Activated CD4-positive, alpha-beta T cell treated with anti-CD3 and anti-CD28 coated beads, Interleukin-2, amount 50 U/mL, for 16 hours (primary cell): ENCODE measurements at regions not wholly inside any gene's neighbourhood (a gene's known extent, or its start where the extent isn't known, plus 50 kb on each side); places are given as distances from the start of the nearest gene placed in this dataset.
"Not testable (repeated sequence)": the region's sequence is repeated elsewhere in the genome, so short reads cannot be mapped to it uniquely, and the experiment has no call there.

Source experiments
- DNase-seq: peaks from one replicate; pipeline ENCODE4 v3.0.0-alpha.2; 2020

DNA sequence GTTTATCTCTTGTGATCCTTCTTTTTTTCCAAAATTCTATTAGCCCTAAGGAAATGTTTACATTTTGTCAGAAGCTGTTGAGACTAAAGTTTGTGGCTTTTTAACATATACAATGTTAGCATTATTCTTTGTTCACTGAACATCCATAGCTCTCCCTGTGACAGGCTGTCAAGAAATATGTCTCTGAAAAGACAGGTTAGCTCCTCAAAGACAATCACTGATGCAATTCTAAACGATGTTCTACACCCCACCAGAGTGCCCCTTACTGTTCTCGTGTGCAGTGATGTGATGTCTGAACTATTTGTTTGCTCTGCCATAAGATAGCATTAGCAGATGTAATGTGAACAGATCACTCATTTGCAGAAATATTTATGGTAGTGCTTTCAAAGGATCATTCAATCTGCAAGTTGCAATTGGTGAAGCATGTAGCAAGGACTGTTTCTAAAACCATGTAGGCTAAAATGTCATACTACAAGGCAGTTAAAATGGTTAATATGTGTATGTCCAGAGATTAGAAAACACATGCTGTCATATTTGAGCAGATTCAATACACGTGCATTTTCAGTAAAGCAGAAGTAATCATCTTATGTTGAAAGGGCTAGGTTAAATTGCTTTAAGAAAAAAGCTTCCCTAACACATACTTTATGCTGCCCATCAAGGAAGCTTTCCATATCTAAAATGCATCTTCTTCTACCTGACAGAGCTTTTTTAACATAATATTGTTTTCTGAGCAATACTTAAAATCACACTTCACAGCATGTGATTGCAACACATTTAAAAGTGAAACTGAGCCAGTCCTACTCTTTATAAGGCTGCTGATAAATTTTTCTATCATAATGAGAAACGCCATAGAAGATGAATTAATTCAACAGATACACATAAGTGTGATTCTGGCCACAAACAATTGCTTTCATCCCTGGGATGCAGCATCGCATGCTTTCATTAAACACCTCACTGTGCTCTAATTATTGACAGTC lies 285.7 kb upstream of the UBE2E3 start:
- DNase-seq = no peak

DNA sequence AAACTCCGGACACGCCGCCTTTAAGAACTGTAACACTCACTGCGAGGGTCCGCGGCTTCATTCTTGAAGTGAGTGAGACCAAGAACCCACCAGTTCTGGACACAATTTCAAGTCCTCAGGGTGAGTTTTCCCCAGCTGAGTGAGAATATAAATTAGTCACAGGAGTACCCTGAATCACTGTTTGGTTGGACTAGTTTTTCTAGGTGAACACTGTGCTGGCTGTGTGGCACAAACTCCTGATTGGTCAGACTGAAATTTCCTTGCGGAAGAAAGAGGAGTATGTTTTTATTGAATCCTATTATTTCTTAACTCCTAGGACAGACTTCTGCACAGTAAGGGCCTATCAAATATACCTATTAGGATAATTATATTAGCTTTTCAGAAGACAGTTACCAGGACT lies 288.1 kb upstream of the UBE2E3 start:
- no peak for DNase-seq

DNA sequence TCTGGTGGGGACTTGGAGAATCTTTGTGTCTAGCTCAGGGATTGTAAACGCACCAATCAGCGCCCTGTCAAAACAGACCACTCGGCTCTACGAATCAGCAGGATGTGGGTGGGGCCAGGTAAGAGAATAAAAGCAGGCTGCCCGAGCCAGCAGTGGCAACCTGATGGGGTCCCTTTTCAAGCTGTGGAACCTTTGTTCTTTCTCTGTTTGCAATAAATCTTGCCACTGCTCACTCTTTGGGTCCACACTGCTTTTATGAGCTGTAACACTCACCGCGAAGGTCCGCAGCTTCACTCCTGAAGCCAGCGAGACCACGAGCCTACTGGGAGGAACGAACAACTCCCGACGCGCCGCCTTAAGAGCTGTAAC lies 288.6 kb upstream of the UBE2E3 start:
- DNase-seq = not testable (repeated sequence)

DNA sequence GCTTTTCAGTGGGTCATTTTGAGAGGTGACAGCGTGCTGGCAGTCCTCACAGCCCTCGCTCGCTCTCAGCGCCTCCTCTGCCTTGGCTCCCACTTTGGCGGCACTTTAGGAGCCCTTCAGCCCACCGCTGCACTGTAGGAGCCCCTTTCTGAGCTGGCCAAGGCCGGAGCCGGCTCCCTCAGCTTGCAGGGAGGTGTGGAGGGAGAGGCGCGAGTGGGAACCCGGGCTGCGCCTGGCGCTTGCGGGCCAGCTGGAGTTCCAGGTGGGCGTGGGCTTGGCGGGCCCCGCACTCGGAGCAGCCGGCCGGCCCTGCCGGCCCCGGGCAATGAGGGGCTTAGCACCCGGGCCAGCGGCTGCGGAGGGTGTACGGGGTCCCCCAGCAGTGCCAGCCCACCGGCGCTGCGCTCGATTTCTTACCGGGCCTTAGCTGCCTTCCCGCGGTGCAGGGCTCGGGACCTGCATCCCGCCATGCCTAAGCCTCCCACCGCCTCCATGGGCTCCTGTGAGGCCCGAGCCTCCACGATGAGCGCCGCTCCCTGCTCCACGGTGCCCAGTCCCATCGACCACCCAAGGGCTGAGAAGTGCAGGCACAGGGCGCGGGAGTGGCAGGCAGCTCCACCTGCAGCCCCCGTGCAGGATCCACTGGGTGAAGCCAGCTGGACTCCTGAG lies 289.1 kb upstream of the UBE2E3 start:
- not testable (repeated sequence) for DNase-seq

DNA sequence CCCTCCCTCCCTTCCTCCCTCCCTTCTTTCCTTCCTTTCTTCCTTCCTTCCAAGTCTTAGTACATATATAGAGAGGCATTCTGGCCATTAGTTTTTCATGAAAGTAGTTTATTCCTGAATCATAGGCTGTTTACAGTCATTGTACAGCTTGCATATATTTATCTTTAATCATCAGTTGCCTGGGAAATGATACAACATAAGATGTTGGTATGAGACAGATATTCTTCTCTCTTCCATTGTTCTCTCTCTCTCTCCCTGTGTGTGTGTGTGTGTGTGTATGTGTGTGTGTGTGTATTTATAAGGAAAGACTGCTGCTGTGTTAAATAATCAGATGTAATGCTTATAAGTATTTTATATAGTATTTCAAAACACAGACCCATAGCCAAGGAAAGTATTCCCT lies 289.8 kb upstream of the UBE2E3 start:
- no peak for DNase-seq

DNA sequence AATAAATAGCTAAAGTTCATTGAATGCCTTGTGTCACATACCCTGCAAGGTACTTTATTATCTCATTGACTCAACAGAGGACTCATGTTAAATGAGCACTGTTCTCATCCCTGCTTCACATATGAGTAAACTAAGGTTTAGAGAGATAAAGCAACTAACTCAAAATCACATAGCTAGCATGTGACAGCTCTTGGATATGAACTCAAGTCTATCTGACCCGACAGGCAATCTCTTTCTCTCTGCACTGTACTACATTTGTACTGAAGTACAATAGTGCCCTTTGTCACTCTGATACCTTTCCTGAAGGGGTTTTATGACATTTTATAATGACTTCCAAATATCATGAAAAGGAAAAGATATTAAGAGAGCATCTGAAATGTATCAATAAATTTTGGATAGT lies 297.5 kb upstream of the UBE2E3 start:
- DNase-seq = no peak

DNA sequence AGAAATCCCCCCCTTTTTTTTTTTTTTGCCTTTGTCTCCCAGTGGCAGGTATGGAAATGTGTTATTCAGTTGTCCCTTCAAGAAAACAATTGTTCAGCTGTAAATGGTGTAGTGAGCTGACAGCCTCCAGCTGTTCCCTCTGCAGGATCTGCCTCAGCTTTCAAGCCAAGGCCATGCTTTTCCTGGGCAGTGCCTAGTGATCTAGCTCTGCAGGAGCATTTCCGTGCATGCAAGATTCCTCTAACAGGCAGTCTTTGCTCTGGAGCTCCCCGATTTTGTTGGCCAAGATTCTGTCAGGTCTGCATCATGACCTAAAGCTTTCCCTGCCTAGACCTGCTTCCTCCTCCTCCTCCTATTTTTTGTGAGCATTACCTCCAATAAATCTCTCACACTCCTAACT lies 300.7 kb upstream of the UBE2E3 start:
- no peak for DNase-seq

DNA sequence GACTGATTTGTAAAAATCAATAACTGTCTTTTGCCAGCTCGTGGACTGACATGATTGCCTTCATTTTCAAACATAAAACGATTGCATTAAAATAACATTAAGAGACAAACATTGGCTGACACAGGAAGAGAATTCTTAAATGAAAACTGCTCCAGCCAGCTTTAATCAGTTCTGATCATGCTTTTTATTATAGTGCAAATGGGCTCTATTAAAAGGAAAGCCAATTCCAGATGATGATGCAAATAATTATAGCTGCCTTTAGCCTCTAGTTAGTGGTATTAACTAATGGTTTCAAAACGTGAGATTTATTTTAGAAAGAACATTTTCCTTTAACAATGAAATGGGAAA lies 301.8 kb upstream of the UBE2E3 start:
- no peak for DNase-seq

DNA sequence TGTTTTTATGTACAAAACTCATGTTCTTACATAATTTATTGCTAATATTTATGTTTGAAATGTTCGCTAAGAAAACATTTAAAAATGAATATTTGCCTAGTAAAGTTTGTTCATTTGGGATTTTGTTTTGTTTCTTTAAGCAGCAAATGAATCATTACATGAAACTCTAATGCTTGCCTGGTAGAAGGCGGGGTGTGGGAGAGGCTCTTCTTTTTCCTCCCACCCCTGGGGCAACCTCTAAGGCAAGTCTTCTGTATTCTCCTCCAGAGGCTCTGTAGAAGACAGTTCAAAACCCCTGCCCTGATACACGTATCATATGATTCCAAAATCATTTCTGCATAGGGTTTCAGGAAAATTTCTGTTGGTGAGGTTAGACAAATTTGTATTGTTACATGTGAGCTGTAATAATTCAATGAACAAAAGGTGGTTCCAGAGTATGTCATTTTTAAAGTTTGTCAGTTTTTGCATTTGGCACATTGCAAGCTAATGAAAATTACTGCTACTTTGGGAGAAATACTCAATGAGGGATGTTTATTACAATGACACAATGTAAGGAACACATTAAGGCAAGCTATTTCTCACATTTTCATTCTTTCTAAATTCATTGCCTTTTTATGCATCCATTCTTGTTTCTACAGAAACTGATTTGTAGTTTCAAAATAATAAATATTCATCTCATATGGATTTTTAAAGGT lies 302.3 kb upstream of the UBE2E3 start:
- no peak for DNase-seq

DNA sequence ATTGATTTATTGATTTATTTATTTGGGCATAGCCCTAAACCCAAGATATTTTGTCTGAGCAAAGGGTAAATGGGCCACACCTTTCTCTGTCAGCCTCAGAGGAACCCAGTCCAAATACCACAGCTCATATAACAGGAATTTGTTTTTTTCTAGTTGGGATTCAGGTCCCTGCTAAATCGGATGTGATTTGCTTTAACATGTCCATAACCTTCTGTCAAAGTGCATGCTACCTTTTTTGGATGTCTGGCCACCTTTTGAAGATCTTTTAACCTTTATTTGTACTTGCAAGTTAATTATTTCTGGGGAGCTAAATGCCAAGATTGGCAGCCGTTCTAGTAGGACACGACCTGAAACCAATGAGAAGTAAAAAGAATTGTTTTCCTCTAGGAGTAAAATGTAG lies 303.2 kb upstream of the UBE2E3 start:
- DNase-seq = no peak

DNA sequence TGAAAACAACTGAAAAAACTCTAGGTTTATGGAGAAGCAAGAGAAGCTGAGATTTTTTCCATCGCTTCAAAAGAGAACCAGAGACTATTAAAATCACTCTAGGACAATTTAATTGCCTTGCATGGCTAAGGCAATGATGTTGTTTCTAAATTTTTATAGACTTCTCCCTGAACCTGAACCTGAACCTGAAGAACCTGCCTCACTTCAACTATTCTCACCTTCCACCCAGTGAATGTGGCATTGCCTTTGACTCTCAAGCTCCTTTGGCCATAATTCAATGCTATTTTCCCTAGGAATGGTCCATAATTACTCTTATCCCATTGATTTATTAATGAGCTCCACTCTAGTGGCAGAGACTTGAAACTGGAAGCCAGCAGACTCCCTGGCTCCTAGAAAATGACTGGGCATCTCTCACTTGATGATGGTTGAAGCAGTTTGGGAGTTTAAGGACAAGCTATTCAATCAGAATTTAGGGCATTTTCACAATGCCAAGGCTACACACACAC lies 303.8 kb upstream of the UBE2E3 start:
- DNase-seq = no peak

DNA sequence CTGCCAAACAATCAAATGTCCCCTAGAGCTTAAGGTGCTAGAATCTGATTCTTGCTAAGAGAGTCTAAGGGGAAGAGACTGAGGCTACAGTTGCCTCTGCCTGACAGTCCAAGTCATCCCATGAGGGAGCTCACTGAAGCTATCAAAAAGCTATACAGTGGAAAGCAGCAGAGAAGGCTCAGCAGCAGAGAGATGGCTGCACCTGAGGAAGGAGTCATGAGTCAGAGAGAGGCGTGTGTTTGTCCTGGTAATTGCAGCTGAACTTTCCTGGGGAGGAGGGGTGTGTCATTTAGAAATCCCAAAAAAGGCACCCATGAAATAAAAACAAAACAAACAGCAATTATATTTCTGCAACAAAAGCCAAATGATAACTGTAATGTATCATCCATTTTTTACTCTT lies 305.2 kb upstream of the UBE2E3 start:
- DNase-seq = no peak

DNA sequence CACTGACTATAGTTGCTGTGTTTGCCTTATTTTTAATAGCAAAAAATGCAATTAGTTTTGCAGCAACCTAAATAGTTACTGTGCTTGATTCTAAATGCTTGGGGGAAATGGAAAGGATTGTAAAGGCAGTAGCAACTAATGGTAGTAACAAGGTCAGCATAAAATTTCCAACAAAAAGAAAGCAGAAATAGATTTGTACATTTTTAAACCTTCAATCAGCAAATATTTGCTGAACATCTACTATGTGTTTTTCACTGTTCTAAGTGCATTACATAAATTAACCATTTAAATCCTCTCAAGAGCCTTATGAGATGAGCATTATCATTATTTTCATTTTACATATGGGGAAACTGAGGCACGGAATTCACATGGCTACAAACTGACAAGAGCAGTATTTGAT lies 308.0 kb upstream of the UBE2E3 start:
- no peak for DNase-seq

DNA sequence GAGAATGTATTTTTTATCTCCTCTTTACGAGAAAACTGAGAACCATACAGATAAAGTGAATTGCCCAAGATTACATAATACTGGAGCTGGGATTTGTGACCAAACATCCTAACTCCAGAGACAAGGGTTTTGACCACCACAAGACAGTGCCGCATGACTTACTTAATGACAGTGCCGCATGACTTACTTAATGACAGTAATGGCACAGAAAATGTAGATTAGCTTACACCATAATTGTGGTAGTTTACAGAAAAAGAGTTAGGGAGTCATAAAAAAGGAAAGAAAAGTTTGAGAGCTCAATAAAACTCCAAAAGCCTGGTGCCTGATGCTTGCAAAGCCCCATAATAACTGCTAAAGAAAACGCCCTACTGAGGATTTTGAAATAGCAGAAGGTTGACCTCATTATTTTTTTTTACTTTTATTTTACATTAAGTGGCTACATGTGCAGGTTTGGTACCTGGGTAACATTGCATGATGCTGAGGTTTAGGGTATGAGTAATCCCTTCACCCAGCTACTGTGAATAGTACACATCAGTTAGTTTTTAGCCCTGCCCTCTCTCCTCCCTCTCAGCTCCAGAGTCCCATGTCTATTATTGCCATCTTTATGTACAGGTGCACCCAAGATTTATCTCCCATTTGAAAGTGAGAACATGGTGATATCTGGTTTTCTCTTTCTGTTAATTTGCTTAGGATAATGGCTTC lies 310.0 kb upstream of the UBE2E3 start:
- DNase-seq = no peak

DNA sequence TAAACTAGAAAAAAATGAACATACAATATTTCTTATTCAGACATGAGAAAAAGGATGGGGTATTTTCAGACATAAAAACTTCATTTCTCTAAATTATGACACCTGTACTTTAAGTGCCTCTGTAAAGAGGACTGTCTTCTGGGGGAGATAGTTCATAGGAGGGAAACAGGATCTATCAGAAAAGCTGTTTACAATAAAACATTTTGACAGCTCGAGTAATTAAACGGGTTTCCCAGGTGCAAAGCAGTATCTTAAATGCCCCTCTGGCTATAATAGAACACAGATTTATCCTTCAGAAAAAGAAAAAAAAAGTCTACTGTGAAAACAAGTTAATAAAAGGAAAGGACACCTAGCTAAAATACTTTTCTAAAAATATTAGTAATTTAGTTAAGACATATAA lies 311.4 kb upstream of the UBE2E3 start:
- no peak for DNase-seq

DNA sequence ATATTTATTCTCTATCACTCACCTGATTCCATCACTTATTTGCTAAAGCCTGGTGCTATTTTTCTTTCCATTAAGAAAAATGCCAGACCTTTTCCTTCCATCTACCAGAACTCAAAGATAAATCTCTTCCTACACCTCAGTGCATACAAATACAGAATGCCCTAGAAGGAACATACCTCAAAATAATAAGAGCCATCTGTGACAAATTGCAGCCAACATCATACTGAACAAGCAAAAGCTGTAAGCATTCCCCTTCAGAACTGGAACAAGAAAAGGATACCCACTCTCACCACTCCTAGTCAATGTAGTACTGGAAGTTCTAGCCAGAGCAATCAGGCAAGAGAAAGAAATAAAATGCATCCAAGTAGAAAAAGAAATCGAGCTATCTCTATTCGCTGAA lies 315.9 kb upstream of the UBE2E3 start:
- no peak for DNase-seq

DNA sequence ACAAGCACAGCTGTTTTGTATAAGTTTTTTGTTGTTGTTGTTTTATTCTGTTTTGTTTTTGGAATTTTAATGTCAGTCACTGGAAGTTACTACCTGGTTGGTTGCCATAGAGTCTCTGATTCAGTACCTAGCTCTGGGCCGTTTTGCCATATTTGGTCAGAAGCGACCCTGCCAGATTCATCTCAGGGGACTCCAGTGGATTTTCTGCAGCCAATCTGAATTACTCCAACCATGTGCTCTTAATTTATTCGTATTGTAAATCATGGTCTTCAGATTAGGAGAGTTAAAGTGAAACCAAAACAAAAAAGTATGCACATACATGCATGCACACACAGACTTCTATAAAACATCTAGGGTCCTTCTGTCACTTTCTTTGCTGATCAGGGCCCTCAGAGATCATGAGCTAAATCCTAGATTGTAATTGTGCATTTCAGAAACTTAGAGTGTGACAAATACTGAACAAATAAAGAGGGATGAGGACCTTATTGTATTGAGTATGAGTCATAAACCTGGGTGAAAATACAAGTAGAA lies 317.4 kb upstream of the UBE2E3 start:
- no peak for DNase-seq

DNA sequence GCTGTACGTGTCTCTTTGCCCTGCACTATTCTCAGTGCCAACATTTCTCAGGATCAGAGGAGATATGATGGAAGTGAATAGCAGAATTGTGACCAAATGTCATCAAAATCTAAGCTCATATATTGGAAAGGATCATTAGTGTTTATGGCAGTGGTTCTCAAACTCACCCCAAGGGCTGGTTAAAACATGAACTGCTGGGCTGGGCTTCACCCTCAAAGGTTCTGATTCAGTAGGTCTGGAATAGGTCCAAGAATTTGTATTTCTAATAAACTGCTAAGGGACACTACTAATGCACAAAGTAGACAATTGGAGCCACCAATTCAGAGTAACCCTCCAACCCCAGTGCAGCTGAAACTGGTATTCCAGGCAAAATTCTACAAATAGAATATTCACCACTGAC lies 317.9 kb upstream of the UBE2E3 start:
- DNase-seq = no peak

DNA sequence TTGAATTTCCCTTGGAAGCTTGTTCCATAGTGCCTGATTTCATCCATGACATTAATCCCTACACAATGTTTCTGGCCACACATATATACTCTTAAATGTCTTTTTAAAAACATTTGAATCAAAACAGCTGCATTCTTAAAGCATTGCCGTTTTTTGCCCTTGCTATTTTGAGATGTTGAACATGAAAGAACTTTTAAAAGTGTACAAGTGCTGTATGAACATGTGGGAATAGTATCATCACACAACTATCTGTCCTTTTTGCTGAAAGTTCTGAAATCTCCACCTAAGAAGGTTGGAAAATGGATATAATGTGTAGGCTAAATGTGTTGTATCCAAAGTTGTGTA lies 318.7 kb upstream of the UBE2E3 start:
- DNase-seq = no peak

DNA sequence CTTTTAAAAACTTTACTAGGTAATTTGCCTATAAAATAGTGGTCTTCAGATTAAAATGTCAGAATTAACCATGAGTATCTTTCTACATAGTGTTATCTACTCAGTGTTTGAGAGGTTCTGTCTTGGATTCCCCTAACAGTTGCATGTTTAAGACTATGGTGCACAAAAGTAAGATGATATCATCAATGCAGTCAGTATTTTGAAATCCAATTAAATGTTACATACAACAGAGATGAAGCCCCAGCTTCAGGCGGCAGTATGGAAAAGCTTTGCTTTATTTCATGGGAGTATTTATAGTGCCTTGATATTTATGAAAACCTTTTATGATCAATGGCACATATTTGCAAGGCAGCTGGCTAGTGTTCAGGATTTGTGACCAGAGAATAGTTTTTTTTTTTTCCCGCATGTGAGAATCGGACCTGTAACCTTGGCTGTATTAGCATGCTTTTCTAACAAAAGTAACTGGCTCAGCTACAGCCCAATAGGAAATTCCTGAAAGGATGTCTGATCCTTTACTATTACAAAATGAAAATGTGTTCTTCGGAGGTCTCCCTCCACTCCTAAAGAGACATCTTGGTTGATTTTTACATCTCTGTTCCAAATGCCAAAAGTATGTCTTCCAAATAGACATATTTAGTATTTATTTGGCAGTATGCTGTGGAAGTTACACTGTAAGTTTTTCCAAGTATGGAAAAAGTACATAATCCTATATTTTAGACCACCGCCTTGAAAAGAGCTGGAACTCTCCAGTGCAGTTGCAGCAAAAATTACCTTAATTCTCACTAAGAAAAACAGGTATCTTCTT lies 319.3 kb upstream of the UBE2E3 start:
- DNase-seq = no peak

DNA sequence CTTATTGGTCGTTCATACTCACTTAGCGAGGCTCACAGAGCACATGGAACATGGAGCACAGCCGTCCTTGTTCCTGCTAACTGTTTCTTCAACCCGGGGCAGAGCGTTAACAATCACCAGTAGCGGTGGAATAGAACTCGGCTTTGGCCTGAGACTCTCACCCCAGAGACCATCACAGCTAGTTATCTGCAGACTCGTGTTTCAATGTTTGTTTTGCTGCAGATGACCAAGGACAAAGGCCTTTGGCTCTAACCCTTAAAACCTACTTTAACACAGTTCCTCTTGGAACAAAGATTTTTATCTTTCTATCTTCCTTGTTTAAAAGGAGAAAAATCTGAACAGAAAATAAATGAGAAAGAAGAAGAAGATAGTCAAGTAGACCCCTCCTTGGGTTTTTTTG lies 320.2 kb upstream of the UBE2E3 start:
- DNase-seq = no peak

DNA sequence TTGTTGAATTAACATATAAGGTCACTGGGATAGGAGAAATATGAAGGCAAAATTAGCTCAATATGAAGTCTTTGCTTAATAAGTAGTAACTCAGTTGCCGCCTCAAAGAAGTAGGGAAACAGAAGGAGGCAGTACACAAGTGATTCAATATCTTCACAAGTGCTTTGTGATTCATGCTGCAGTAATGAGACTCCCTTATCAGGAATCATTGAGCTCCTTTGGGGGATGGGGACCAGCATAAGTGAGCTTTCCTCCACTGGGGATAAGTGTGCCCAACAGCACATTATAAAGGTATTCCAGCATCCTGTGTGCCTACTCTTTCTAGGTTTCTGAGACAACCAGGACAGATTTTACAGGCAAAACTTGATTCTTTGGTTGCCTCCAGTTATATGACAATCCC lies 323.4 kb upstream of the UBE2E3 start:
- no peak for DNase-seq
